ENCODE measurements at regions not wholly inside any gene's neighbourhood (a gene's known extent, or its start where the extent isn't known, plus 50 kb on each side); places are given as distances from the start of the nearest gene placed in this dataset.

DNA sequence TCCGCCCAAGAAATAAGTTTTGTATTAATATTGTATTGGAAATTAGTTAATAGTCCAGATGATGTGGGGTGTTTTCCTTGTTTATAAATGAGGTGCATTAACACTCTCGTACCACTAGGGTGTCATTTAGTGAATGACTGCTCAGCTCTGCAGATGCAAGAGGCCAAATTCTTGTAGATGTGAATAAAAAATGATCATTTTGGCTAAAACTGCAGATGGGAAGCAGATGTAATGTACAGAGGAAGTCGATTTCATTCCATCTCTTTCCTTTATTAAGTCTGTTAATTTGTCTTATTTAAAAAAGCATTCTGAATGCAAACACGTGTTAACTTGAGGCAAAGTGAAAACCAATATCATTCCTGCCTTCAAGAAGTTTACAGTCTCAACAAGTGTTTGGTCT, 108.1 kb downstream of the DHX15 start:
- H3K27me3 ChIP-seq, result no peaks in the 10 kb centered on the region
- intact Hi-C loops (cut with DNase I; ENCODE audit: low total_unique reads), result no loop called here
- WGBS, 2 donors, result 63 to 64% methylated on average over 4 of the region's 4 CpGs
- H3K4me1 ChIP-seq, result peaks cover 6% of the 10 kb centered on the region
- no peak for DNase-seq
- H3K36me3 ChIP-seq (ENCODE audit: low read depth, missing control alignments), result no peaks in the 10 kb centered on the region
- H3K9me3 ChIP-seq, result no peaks in the 10 kb centered on the region
- H3K27ac ChIP-seq, result no peak overlapping the region
- TF ChIP-seq, protein P1, sequence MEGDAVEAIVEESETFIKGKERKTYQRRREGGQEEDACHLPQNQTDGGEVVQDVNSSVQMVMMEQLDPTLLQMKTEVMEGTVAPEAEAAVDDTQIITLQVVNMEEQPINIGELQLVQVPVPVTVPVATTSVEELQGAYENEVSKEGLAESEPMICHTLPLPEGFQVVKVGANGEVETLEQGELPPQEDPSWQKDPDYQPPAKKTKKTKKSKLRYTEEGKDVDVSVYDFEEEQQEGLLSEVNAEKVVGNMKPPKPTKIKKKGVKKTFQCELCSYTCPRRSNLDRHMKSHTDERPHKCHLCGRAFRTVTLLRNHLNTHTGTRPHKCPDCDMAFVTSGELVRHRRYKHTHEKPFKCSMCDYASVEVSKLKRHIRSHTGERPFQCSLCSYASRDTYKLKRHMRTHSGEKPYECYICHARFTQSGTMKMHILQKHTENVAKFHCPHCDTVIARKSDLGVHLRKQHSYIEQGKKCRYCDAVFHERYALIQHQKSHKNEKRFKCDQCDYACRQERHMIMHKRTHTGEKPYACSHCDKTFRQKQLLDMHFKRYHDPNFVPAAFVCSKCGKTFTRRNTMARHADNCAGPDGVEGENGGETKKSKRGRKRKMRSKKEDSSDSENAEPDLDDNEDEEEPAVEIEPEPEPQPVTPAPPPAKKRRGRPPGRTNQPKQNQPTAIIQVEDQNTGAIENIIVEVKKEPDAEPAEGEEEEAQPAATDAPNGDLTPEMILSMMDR (IDR thresholded peaks at IDR 0.05), result peak in 2 of 3 experiments; percentile 27 to 77
- TF ChIP-seq POLR2A (IDR thresholded peaks at IDR 0.05), result no peak
- no peak overlapping the region for H3K4me3 ChIP-seq

DNA sequence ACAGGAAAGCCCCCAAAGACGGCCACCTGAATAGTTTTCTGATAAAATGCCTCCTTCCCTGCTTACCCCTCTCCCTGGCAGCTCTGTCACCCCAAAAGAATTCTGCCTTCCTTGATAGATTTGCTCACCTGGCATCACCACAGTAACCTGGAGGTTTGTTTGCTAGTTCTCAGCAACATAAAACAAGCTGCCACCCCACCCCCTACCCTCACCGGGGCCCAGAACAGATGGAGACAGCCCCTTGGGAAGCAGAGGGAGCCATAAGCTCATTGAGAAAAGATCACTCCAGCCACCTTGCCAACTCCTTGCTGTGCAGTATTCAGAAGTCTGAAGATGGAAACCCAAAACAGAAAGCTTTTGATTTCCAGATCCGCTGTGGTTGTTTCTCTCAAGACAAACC, 108.6 kb downstream of the DHX15 start:
- WGBS, 2 donors, result 76 to 81% methylated on average over 3 of the region's 3 CpGs
- Histone ChIP-seq H3K27me3 (no peaks in the 10 kb centered on the region), H3K27ac (no peak overlapping the region), H3K4me3 (no peak overlapping the region), H3K4me1 (peaks cover 6% of the 10 kb centered on the region), H3K36me3 (ENCODE audit: low read depth, missing control alignments) (no peaks in the 10 kb centered on the region), H3K9me3 (no peaks in the 10 kb centered on the region)
- no peak for DNase-seq
- TF ChIP-seq, protein P1 (IDR thresholded peaks at IDR 0.05), result no peak
- no peak for TF ChIP-seq POLR2A (IDR thresholded peaks at IDR 0.05)
- intact Hi-C loops (cut with DNase I; ENCODE audit: low total_unique reads), result no loop called here

DNA sequence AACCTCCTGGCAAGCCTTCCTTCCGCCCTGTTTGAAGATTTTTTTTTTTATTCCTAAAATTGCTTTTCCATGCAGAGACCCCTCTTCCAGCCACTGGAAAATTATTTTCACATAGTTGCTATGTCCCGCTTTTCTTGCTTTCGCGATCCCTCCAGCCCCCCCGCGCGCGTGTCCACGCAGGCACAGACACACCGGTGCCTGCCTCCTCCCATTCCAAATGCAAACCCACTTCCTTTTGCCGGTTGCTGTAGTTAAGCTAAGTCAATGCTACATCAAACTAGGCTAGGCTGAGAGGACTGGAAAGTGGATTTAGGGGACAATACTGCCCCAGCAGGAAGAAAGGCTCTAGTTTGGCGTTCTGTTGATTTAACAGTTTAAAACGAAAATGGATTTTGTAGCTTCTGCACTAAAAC, 111.0 kb downstream of the DHX15 start:
- H3K27ac ChIP-seq, result peak overlapping the region; percentile 27 to 48
- no peaks in the 10 kb centered on the region for H3K9me3 ChIP-seq
- H3K4me1 ChIP-seq, result peaks cover 11% of the 10 kb centered on the region
- peak overlapping the region; percentile 51 to 69 for H3K4me3 ChIP-seq
- TF ChIP-seq, protein P1 (IDR thresholded peaks at IDR 0.05), result no peak
- TF ChIP-seq POLR2A (IDR thresholded peaks at IDR 0.05), result no peak
- intact Hi-C loops (cut with DNase I; ENCODE audit: low total_unique reads), result no loop called here
- no peaks in the 10 kb centered on the region for H3K36me3 ChIP-seq (ENCODE audit: low read depth, missing control alignments)
- DNase-seq, result peak; percentile 24
- no peaks in the 10 kb centered on the region for H3K27me3 ChIP-seq
- WGBS, 2 donors, result 0 to 1% methylated on average over 13 of the region's 13 CpGs

DNA sequence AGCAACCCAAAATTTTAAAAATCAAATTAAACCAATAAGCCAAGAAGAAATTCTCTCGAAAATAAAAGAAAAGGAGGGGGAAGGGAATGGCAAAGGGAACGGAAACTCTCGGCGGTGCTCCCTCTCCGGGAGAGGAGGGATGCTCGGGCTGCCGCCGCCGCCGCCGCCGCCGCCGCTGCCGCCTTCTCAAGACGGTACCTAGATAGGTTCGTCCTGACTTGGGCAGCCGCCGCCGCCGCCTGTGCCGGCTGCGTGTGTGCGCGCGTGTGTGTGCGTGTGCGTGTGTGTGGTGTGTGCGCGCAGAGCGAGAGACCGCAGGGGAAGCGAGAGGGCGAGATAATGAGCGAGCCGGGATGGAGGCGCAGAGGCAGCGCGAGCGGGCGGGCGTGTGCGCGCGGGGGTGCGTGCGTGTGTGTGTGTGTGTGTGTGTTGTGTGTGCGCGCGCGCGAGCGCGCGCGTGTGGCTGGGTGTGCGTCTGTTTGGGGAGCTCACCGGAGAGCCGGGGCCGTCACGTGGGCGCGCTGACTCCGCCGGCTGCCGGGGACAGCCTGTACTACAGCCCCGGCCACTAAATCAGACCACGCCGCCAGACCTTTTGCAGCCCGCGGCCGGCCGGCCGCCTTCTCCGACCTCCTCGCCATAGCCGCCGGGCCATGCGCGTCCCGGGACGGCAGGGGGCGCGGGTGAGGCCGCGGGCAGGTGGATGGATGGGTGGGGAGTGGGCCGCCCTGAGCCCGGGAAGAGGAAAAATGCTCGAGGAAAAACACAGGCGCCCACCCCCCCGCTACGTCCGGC, 111.6 kb downstream of the DHX15 start:
- H3K36me3 ChIP-seq (ENCODE audit: low read depth, missing control alignments), result no peaks in the 10 kb centered on the region
- H3K27me3 ChIP-seq, result no peaks in the 10 kb centered on the region
- peaks cover 11% of the 10 kb centered on the region for H3K4me1 ChIP-seq
- H3K27ac ChIP-seq, result peak overlapping the region; percentile 27 to 48
- intact Hi-C loops (cut with DNase I; ENCODE audit: low total_unique reads), result no loop called here
- H3K9me3 ChIP-seq, result no peaks in the 10 kb centered on the region
- 1% methylated on average over 58 to 80 of the region's 93 CpGs for WGBS, 2 donors
- TF ChIP-seq POLR2A (IDR thresholded peaks at IDR 0.05), result no peak
- TF ChIP-seq, protein P1 (IDR thresholded peaks at IDR 0.05), result peak; percentile 64 to 68 (median 66)
- peak; percentile 90 for DNase-seq
- H3K4me3 ChIP-seq, result peak overlapping the region; percentile 51 to 69

DNA sequence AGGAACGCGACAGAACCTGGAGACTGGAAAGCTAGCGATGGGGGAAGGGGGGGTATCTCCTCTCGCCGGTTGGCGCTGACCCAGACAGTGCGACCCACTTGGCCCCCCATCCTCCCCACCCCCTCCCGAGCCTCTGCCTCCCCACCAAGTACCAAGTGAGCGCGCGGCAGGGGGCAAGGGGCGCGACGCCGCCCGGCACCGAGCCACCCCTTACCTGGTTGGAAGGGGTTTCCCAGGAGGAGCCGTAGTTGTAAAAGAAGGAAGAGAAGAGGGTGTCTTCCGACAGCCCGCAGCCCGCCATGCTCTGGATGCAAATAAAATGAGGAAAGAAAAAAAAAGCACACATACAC, 112.2 kb downstream of the DHX15 start:
- Histone ChIP-seq H3K36me3 (ENCODE audit: low read depth, missing control alignments) (no peaks in the 10 kb centered on the region), H3K27ac (peak overlapping the region; percentile 27 to 48), H3K4me3 (peak overlapping the region; percentile 51 to 69), H3K27me3 (no peaks in the 10 kb centered on the region), H3K4me1 (peaks cover 11% of the 10 kb centered on the region), H3K9me3 (no peaks in the 10 kb centered on the region)
- 0 to 1% methylated on average over 13 to 21 of the region's 21 CpGs for WGBS, 2 donors
- intact Hi-C loops (cut with DNase I; ENCODE audit: low total_unique reads), result no loop called here
- no peak for DNase-seq
- TF ChIP-seq, protein P1 (IDR thresholded peaks at IDR 0.05), result no peak
- no peak for TF ChIP-seq POLR2A (IDR thresholded peaks at IDR 0.05)
